ENCODE measurements at regions not wholly inside any gene's neighbourhood (a gene's known extent, or its start where the extent isn't known, plus 50 kb on each side); places are given as distances from the start of the nearest gene placed in this dataset.

- TF ChIP-seq CTCF (IDR thresholded peaks at IDR 0.05; ENCODE audit: low read depth, low read length) = no peak
- no peak for TF ChIP-seq MAX (IDR thresholded peaks at IDR 0.05; ENCODE audit: low read depth, low read length)
- TF ChIP-seq POLR2A (IDR thresholded peaks at IDR 0.05; ENCODE audit: extremely low read depth, insufficient read length) = no peak
These were observed 524.5 kb downstream of the SHQ1 start for GRCh38 chr3:72323773-72324172.
